Body of pancreas (tissue), 4 donors: ENCODE measurements at regions not wholly inside any gene's neighbourhood (a gene's known extent, or its start where the extent isn't known, plus 50 kb on each side); places are given as distances from the start of the nearest gene placed in this dataset.
"Not testable (repeated sequence)": the region's sequence is repeated elsewhere in the genome, so short reads cannot be mapped to it uniquely, and the experiment has no call there.

ENCODE experiments used
- ATAC-seq: fragments of 150-250 bp; one replicate; pipeline ENCODE4 v1.9.1; 2016
- DNase-seq, 4 donors: peaks; one replicate each; pipeline ENCODE4 v3.0.0-alpha.2; 2019
- H3K27ac ChIP-seq, 4 donors: fragments of 200-600 bp; sonication (generic); 1 replicate in 3 of 4; 2 replicates in 1 of 4; pipeline versions ENCODE4 v1.5.1 to v1.6.1; 2016 to 2019; ENCODE audit warnings: mild to moderate bottlenecking in 1 of 4, mixed read lengths in 1 of 4, moderate library complexity in 1 of 4
- H3K27me3 ChIP-seq, 2 donors: fragments of 200-600 bp; sonication (generic); one replicate each; pipeline ENCODE4 v1.6.0; 2016; ENCODE audit warnings: mild to moderate bottlenecking in 1 of 2
- H3K36me3 ChIP-seq, 2 donors: fragments of 200-600 bp; sonication (generic); replicated peaks in 1 of 2; 2 replicates each; pipeline ENCODE4 v1.5.1; 2016; ENCODE audit warnings: low read depth in 2 of 2; ENCODE audit not compliant: insufficient read depth in 1 of 2
- H3K4me1 ChIP-seq: fragments of 200-600 bp; sonication (generic); one replicate; pipeline ENCODE4 v1.6.0; 2016
- H3K4me3 ChIP-seq, 2 donors: fragments of 200-600 bp; sonication (generic); 1 replicate in 1 of 2; 2 replicates in 1 of 2; pipeline ENCODE4 v1.5.1; 2016 to 2019
- H3K9me3 ChIP-seq, 3 donors: fragments of 200-600 bp; sonication (generic); 1 replicate in 2 of 3; 2 replicates in 1 of 3; pipeline ENCODE4 v1.5.1; 2016
- POLR2A ChIP-seq, 3 donors: fragments of 450-650 bp; IDR thresholded peaks; one replicate each; pipeline ENCODE4 v1.6.1; 2016; ENCODE audit warnings: antibody characterized with exemption in 3 of 3, mild to moderate bottlenecking in 2 of 3
- WGBS, 2 donors: methylation state at CpG; one replicate each; pipeline ENCODE4 v1.1.5; 2017; 5-methylcytosine and 5-hydroxymethylcytosine counted together
- intact Hi-C: fragments of 100-400 bp; cut with DNase I; formaldehyde crosslinking; loops from one replicate; pipeline ENCODE4 v1.15.1; 2023
- TF ChIP-seq, protein P1 (sequence below), 7 experiments: fragments of 450-650 bp in 4 of 7; fragments of 200-600 bp in 3 of 7; sonication (generic) in 3 of 7; IDR thresholded peaks; one replicate each; pipeline ENCODE4 v1.5.1; 2016 to 2019; ENCODE audit warnings: antibody characterized with exemption in 7 of 7

GRCh38 chr1:215426101-215426500 is 141.0 kb upstream of the KCTD3 start:
- H3K36me3 ChIP-seq, result no peaks in the 10 kb centered on the region
- intact Hi-C loops, result no loop called here
- TF ChIP-seq POLR2A (IDR thresholded peaks at IDR 0.05), result no peak
- TF ChIP-seq, protein P1, sequence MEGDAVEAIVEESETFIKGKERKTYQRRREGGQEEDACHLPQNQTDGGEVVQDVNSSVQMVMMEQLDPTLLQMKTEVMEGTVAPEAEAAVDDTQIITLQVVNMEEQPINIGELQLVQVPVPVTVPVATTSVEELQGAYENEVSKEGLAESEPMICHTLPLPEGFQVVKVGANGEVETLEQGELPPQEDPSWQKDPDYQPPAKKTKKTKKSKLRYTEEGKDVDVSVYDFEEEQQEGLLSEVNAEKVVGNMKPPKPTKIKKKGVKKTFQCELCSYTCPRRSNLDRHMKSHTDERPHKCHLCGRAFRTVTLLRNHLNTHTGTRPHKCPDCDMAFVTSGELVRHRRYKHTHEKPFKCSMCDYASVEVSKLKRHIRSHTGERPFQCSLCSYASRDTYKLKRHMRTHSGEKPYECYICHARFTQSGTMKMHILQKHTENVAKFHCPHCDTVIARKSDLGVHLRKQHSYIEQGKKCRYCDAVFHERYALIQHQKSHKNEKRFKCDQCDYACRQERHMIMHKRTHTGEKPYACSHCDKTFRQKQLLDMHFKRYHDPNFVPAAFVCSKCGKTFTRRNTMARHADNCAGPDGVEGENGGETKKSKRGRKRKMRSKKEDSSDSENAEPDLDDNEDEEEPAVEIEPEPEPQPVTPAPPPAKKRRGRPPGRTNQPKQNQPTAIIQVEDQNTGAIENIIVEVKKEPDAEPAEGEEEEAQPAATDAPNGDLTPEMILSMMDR (IDR thresholded peaks at IDR 0.05), result no peak
- no peak overlapping the region for H3K4me3 ChIP-seq
- H3K9me3 ChIP-seq, result peaks cover 0 to 6% (median 0%) of the 10 kb centered on the region in 3 donors
- H3K27ac ChIP-seq, result no peak overlapping the region
- no peaks in the 10 kb centered on the region for H3K4me1 ChIP-seq
- no peak for ATAC-seq
- no peak for DNase-seq
- no peaks in the 10 kb centered on the region for H3K27me3 ChIP-seq

DNA sequence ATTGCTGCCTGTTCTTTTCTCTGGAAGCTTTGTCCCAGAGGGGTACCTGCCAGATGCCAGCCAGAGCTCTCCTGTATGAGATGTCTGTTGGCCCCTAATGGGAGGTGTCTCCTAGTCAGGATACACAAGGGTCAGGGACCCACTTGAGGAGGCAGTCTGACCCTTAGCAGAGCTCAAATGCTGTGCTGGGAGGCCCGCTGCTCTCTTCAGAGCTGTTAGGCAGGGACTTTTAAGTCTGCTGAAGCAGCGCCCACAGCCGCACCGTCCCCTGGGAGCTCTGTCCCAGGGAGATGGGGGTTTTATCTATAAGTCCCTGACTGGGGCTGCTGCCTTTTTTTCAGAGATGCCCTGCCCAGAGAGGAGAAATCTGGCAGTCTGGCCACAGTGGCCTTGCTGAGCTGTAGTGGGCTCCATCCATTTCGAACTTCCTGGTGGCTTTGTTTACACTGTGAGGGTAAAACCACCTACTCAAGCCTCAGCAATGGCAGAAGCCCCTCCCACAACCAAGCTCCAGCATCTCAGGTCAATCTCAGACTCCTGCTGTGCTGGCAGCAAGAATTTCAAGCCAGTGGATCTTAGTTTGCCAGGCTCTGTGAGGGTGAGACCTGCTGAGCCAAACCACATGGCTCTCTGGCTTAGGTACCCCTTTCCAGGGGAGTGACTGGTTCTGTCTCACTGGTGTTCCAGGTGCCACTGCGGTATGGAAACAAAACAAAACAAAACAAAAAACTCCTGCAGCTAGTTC is 134.4 kb upstream of the KCTD3 start:
- H3K27me3 ChIP-seq, H3K4me3 ChIP-seq, intact Hi-C loops, H3K27ac ChIP-seq, H3K36me3 ChIP-seq, DNase-seq, ATAC-seq, H3K9me3 ChIP-seq, H3K4me1 ChIP-seq: not testable (repeated sequence)
- 66 to 87% methylated on average over 4 to 6 of the region's 6 CpGs for WGBS, 2 donors

DNA sequence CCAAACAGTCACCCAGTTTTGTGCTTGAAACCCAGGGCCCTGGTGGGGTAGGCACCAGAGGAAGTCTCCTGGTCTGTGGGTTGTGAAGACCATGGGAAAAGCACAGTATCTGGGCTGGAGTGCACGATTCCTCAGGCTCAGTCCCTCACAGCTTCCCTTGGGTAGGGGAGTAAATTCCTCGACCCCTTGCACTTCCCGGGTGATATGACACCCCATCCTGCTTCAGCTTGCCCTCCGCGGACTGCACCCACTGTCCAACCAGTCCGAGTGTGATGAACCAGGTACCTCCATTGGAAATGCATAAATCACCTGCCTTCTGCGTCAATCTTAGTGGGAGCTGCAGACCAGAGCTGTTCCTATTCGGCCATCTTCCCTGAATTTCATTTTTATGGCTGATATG is 133.9 kb upstream of the KCTD3 start:
- H3K27ac ChIP-seq, result no peak overlapping the region
- DNase-seq (no peak), ATAC-seq (no peak)
- 66 to 69% methylated on average over 8 of the region's 8 CpGs for WGBS, 2 donors
- H3K27me3 ChIP-seq, result no peaks in the 10 kb centered on the region
- H3K4me3 ChIP-seq, result no peak overlapping the region
- intact Hi-C loops, result no loop called here
- no peaks in the 10 kb centered on the region for H3K36me3 ChIP-seq
- H3K4me1 ChIP-seq, result no peaks in the 10 kb centered on the region
- peaks cover 0 to 4% (median 0%) of the 10 kb centered on the region in 3 donors for H3K9me3 ChIP-seq
- TF ChIP-seq, protein P1 (IDR thresholded peaks at IDR 0.05), result no peak

DNA sequence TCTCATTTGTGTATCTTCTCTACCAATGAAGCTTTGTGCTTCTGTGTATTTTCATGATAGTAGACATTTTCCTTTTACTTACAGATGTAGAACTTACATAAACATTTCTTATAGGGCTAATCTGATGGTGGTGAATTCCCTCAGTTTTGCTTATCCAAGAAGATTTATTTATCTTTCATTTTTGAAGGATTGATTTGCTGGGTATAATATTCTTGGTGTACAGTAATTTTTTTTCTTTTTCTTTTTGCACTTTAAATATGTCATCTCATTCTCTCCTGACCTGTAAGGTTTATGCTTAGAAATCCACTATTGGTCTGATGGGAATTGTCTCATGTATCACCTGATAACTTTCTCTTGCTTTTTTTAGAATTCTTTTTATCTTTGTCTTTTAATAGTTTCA is 127.6 kb upstream of the KCTD3 start:
- TF ChIP-seq, protein P1 (IDR thresholded peaks at IDR 0.05), result no peak
- no peak for TF ChIP-seq POLR2A (IDR thresholded peaks at IDR 0.05)
- no peak for DNase-seq
- Histone ChIP-seq H3K27me3 (no peaks in the 10 kb centered on the region), H3K36me3 (no peaks in the 10 kb centered on the region), H3K9me3 (peaks cover 0 to 4% (median 0%) of the 10 kb centered on the region in 3 donors), H3K4me3 (no peak overlapping the region), H3K4me1 (no peaks in the 10 kb centered on the region), H3K27ac (no peak overlapping the region)
- intact Hi-C loops, result no loop called here
- ATAC-seq, result no peak

GRCh38 chr1:215444715-215445414 is 122.2 kb upstream of the KCTD3 start:
- no peak overlapping the region for H3K4me3 ChIP-seq
- intact Hi-C loops, result no loop called here
- no peaks in the 10 kb centered on the region for H3K27me3 ChIP-seq
- DNase-seq (no peak), ATAC-seq (no peak)
- 64 to 89% methylated on average over 2 of the region's 2 CpGs for WGBS, 2 donors
- H3K4me1 ChIP-seq, result no peaks in the 10 kb centered on the region
- H3K36me3 ChIP-seq, result no peaks in the 10 kb centered on the region
- no peaks in the 10 kb centered on the region for H3K9me3 ChIP-seq
- TF ChIP-seq, protein P1 (IDR thresholded peaks at IDR 0.05), result no peak
- no peak for TF ChIP-seq POLR2A (IDR thresholded peaks at IDR 0.05)
- H3K27ac ChIP-seq, result no peak overlapping the region

- H3K27me3 ChIP-seq, ATAC-seq, H3K9me3 ChIP-seq, DNase-seq, intact Hi-C loops, H3K36me3 ChIP-seq, H3K27ac ChIP-seq, H3K4me1 ChIP-seq, H3K4me3 ChIP-seq: not testable (repeated sequence)
- 49 to 55% methylated on average over 6 of the region's 6 CpGs for WGBS, 2 donors
Observed at GRCh38 chr1:215448014-215448413, 119.1 kb upstream of the KCTD3 start.

DNA sequence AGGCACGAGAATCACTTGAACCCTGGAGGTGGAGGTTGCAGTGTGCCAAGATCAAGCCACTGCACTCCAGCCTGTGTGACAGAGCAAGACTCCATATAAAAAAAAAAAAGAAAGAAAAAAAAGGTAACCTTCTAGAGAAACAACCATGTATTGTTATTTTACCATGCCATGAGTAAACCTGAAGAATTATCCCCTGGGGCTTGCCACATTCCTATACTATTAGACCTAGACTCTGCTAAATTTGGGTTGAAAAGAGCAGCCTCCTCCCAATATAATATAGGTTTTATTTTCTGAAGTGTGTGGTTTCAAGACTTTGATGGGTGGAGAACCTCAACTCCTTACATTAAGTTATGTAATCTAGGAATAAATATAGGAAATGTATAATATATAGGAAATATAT is 118.0 kb upstream of the KCTD3 start:
- H3K36me3 ChIP-seq, H3K4me1 ChIP-seq, H3K9me3 ChIP-seq, ATAC-seq, H3K27me3 ChIP-seq, intact Hi-C loops, H3K4me3 ChIP-seq, H3K27ac ChIP-seq, DNase-seq: not testable (repeated sequence)
- WGBS, 2 donors, result 52 to 56% methylated on average over 1 of the region's 1 CpG
